GM19395 (cell line): ENCODE measurements at regions not wholly inside any gene's neighbourhood (a gene's known extent, or its start where the extent isn't known, plus 50 kb on each side); places are given as distances from the start of the nearest gene placed in this dataset.

Experiments
- ATAC-seq: cut with Tn5 transposase; IDR thresholded peaks from one replicate; pipeline ENCODE4 v1.9.1; 2021; ENCODE audit warnings: mild to moderate bottlenecking, moderate library complexity; ENCODE audit not compliant: unreplicated experiment

DNA sequence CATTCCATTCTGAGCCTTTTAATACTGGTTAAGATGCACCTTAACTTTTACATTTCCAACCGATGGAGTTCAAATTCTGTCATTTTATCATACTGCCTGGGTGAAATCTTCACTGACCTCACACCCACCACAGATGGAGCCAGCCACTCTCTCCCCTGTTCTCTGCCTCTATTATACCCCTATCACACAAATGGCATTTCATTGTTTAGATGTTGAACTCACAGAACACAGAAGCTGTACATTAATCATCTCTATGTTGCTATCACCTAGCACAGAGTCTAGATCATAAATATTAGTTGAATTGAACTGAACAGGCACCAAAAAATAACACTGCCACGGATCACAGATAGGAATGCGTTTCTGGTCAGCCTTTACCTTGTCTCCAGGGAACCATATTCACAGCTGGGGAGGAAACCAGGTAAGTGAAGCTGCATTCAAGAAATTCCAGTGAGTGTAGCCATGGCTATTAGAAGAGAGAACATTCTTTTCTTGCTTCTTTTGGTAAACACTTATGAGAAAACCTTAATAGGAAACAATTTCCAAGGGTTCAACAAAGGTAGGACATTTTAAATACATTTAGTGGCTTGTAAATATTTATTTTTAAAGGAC, 194.9 kb upstream of the RMST start:
- no peak for ATAC-seq

- no peak for ATAC-seq
Measured at GRCh38 chr12:97272471-97272870, 190.1 kb upstream of the RMST start.

- no peak for ATAC-seq
Measured at GRCh38 chr12:97274386-97274785, 188.2 kb upstream of the RMST start.

GRCh38 chr12:97275256-97275655, 187.3 kb upstream of the RMST start:
- ATAC-seq = no peak

- no peak for ATAC-seq
Measured at GRCh38 chr12:97275728-97276590, 186.6 kb upstream of the RMST start.

DNA sequence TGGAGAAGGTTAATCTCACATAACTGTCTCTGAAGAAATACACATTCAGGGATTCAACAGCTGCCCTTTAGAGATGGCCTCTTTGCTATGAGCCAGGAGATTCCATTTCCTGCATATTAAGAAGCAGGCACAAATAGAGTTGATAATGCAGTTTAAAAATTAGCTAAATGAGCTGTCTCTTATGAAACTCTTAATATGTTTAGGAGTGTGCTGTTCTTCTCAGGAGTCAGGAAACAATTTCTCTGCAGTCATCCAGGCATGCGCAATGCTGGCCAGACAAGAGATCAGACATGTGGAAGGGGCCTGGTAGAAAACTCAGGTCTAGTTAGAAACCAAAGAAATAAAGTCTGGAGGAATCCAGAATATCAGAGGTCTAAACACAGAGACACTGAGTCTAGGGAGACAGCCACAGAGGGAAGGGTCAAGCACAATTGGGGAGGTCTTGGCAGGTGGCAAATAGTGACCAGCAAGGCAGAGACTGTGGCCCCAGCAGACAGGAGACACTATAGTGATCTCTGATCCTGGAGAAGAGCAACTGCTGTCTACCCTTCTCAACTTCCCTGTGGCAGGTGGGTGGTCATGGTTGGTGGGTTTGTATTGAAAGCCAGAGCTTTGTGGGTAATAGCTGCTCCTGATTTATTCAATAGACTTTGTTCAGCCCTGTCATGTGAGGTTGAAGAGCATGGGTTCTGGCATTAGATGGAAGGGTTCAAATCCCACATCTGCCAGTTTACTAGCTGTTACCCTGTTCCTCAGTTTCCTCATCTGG, 185.8 kb upstream of the RMST start:
- no peak for ATAC-seq

DNA sequence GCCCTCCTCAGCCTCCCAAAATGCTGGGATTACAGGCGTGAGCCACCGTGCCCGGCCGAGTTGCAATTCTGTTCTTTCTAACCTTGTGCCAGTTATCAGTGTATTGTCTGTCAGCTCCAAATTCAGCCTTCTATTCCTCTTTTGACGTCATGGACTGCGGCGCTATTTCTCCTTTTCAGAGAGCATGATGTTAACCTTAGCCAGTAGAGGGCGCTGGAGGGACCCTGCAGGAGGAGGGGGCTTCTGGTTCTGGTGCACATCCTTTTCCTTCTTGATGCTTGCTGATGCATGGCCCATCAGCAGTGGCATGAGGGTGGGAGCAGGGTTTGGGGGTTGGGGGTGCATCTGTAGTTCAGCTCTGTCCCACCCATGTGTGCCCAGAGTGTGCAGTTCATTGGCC, 179.3 kb upstream of the RMST start:
- no peak for ATAC-seq

- ATAC-seq = no peak
Measured at GRCh38 chr12:97288531-97288930, 174.1 kb upstream of the RMST start.

DNA sequence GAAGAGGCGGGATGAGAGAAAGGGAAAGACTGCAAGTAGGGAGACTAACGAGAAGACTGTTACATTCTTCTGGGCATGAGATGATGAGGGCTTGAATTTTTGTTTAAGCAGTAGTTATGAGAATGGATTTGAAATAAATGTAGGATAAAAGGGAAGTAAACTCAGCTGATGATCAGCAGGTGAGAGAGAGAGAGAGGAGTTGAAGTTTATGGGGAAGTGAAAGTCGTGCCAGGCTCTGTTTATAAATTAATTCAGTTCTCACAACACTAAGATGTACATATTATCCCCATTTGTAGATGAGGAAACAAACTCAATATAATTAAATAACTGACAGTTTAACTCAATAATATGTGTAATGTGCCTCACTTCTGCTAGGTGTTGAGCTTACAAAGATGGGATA, 170.0 kb upstream of the RMST start:
- no peak for ATAC-seq

DNA sequence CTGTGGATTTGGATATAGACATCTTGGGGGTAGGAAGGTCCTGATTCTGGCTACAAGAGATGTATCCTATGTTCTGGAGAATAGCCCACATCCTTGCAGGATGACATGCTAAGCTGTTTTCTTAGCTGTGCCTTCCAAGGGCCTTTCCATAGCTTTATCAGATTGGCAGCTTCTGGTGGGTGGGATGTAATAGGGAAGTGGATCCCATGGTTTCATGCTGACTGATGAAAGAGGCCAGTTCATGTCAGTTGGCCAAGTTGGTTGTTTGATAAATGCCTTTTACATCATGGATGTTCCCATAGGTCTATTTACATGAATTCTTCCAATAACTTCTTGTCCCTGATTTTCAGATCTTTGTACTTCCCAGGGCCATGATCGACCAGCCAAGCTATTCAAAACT, 169.1 kb upstream of the RMST start:
- no peak for ATAC-seq

- ATAC-seq = no peak
Measured at GRCh38 chr12:97299847-97300246, 162.8 kb upstream of the RMST start.

- no peak for ATAC-seq
Measured at GRCh38 chr12:97300431-97300830, 162.2 kb upstream of the RMST start.

DNA sequence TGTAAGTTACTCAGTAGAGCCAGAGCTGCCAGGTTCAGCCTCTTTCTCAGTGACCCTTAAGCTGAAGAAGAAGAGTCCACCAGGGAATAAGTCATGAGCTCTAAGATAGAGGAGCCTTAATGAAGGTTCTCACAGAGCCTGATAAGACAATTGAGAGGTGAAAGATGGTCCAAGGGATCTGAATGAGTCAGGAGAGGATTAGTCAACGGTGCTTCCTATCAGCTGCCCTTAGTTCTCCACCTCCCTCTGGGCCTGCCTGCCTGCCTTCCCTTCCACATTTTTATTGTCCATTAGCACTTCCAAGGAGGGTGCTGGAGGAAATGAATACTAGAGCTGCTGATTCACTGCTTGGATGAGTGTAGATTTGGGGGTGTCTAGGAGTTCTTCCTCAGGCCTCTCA, 161.7 kb upstream of the RMST start:
- no peak for ATAC-seq

DNA sequence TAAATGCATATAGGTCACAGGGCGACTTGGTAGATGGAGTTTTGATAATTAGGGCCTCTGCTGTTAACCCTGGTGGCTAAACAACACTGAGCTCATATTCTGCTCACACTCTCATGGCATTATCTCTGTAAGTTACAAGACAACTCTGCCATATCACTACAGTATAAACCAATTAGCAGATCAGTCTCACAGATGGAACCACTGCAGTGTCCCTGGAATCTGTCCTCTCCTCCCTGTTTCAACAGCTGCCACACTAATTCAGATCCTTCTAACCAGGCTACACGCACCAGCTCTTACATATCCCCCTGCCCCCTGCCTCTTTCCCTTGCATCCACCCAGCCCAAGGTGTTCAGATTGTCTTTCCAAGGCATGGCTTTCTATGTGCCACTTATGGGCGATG, 161.0 kb upstream of the RMST start:
- ATAC-seq = no peak

- no peak for ATAC-seq
Measured at GRCh38 chr12:97305651-97306050, 157.0 kb upstream of the RMST start.

DNA sequence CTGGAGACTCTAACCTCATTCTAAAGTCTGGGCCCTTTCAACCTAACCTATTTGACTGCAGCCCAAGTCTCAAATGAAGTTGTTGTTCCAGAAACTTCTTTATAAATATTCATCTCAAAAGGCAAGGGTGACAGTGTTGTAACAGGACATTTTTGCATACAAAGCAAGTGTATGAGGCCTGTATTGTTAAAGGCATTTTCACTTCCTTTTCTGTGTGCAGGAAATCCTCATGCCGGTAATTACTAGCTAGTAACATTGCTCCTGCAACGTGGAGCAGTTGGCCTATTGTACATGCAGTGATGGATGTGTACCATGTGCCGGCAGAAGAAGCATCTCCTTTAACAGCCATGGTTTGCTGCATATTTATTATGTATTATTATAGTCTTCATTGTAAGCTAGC, 156.5 kb upstream of the RMST start:
- ATAC-seq = peak; percentile 99

DNA sequence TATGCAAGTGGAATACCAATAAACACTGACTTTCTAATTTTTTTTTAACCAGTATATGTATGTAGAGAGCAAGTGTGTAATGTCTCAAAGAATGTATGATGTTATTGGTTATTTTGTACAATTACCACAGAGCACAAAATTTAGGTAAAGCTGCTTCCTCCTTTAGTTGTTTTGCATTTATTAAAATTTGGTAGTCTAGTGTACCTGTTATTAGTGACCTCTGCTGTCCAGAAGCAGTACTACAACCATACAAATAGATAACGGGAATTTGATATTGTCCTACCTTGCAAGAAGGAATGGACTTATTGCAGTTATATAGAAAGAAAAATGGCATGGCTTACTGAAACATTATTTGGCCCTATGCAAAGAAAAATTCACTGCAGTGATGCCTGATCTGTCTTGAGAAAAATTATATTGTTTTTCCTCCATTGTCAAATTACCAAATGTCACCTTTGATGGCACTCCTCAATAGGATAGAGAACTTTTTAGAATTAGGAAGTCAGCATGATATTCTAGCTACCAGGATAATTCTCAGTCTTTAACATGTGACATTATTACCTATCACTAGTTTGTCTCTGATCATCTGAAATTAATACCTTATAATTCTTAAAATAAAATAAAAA, 153.9 kb upstream of the RMST start:
- no peak for ATAC-seq

DNA sequence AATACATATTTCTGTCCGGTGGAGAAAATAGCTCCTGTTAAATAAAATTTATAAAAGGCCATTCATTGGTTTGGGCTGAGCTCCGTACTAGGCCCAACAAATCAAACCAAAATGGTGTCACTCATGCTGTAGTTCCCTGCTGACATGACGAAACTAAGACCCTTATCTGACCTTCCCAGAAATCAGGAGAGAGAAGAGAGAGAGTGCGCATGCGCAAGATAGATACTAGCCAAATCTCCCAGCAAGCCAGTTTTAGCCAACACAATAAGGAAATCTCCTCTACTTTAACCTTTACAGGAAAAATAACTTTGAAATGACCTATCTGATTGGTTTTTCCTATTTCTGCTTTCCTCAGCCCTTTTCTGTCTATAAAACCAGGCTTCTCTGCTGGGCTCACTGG, 152.7 kb upstream of the RMST start:
- no peak for ATAC-seq

DNA sequence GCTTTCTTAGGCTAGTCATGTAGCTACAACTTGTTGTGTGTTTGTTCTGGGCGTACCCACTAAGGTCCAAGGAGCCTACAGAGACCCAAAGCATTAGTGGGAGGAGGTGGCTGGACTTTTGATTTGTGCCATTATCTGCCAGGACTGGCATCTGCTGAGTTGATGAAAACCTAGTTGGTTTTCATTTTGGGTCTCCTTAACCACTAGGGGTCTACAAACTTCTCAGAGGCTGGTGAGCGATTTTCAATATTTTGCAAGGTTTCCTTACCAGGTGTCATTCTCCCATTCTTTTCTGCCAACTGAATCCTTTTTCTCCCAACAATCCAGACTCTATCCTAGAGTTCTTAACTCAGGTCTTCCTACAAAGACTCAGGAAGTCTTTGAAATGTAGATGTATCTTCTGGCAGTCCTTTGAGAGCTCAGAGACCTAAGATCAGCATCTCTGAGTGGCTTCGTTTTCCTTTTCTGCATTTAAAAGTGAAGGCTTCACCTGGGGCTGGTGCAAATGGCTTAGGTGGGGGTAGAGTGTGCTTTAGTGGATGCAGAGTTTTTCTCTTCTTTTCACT, 150.0 kb upstream of the RMST start:
- ATAC-seq = no peak

DNA sequence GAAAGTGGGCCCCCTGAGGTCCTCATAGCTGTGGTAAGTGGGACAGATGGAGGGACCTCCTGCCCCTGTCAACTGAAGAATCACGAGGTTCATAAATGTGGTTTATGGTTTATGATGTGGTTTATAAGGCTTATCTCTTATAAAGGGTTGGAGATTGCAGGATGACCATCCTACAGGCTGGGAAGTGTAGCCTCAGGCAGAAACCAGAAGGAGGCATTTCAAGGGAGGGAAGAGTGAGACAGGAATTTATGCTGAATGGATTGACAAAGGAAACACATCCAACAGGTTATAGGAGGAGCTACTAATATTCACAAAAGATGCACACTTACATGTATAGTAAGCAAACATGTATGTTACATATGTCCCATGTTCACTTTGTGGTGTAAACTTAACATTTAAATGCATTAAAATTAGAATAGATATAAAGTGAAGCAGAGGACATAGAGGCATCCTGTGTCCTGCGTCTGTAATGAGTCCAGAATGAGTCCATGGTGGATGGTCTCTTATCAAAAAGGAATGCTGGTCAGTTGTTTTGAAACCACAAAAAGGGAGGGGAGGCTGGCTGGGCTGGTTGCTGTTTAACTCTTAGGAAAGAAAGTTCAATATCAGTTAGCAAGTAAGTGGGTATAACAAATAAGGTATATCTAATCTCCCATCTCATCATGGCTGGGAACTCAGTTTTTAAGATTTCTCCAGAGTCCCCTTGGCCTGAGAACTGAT, 149.0 kb upstream of the RMST start:
- no peak for ATAC-seq
